ENCODE measurements at regions not wholly inside any gene's neighbourhood (a gene's known extent, or its start where the extent isn't known, plus 50 kb on each side); places are given as distances from the start of the nearest gene placed in this dataset.
"Not testable (repeated sequence)": the region's sequence is repeated elsewhere in the genome, so short reads cannot be mapped to it uniquely, and the experiment has no call there.

DNA sequence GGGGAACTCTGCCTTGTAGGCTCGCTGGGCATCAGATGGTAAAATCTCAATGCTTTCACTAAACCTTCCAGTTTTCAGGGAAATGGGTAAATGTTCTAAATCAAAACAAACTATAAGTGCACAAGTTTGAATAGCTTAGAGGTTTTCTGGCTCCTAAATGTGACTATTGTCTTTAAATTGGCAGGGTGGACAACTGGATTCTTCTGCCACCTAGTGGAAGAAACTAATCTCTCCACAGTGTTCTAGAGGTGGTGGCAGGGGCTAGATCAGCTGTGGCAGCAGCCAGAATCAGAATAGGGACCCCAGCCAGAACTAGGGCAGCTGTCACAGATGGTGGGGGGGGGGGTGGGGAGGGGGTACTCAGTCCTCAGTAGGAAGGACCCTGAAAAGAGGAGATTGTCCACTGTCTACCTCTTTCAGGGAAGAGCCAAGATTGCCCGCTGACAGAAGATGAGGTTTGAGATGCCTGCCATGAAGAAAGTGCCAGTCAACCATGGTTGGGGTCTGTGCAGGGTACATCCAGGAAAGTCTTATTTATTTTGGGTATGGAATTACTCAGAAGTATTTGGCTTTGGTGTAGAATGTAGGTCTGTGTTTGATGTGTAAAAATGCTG, 201.4 kb downstream of the CCNG2 start:
- H4K20me1 ChIP-seq (ENCODE audit: insufficient read depth), result no peaks in the 10 kb centered on the region
- no peak overlapping the region for H3K4me3 ChIP-seq
- TF ChIP-seq EZH2phosphoT487 (IDR thresholded peaks at IDR 0.05; ENCODE audit: insufficient read depth, low read depth) (no peak), EZH2 (IDR thresholded peaks at IDR 0.05; ENCODE audit: insufficient read depth, poor library complexity, severe bottlenecking) (no peak)
- no peaks in the 10 kb centered on the region for H3K4me1 ChIP-seq (ENCODE audit: insufficient read depth)
- 53% methylated on average over 2 of the region's 2 CpGs for WGBS, 2 experiments (ENCODE audit: low coverage in 1 of 2, low lambda C conversion rate in 2 of 2, missing lambda C conversion rate in 2 of 2)
- no peak overlapping the region for H3K27ac ChIP-seq
- in situ Hi-C loops (cut with MboI), result loop anchor here (5.0 kb wide), 1 partner anchor 116 kb away; no protein-coding TSS in a partner anchor
- peaks cover 27% of the 10 kb centered on the region for H3K27me3 ChIP-seq (replicated peaks; ENCODE audit: insufficient read depth)
- H3K4me2 ChIP-seq (ENCODE audit: unreplicated experiment), result no peak overlapping the region
- no peak overlapping the region for H3K9ac ChIP-seq
- no peaks in the 10 kb centered on the region for H3K36me3 ChIP-seq (ENCODE audit: low read depth)
- H3K9me2 ChIP-seq (ENCODE audit: insufficient read depth), result no peaks in the 10 kb centered on the region
- no peak overlapping the region for H2AFZ ChIP-seq
- no peaks in the 10 kb centered on the region for H3K79me2 ChIP-seq (ENCODE audit: insufficient read depth)
- H3K9me3 ChIP-seq (ENCODE audit: low read depth), result no peaks in the 10 kb centered on the region
- H3F3A ChIP-seq (ENCODE audit: insufficient read depth), result no peaks in the 10 kb centered on the region
- DNase-seq, result peak; percentile 71

DNA sequence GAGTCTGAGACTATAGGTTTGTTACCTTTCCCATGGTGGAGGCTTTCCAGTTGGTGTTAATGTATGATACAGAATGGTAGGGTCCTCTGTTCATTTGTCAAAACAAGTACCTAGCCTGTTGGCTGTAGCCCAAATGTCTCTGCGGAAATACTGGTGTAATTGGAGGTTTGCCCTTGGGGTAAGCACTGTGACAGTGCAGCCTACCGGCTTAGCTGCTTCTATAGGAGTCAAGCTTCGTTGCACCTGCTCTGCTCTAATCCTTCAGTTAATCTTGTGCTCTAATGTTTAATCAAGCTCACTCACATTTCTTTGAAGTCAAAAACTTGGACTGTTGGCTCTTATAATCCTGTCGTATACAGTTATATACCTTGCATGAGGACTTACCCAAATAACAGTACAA, 203.4 kb downstream of the CCNG2 start:
- Histone ChIP-seq H3K4me3 (no peak overlapping the region), H3F3A (ENCODE audit: insufficient read depth) (no peaks in the 10 kb centered on the region), H3K27ac (no peak overlapping the region), H3K9ac (no peak overlapping the region), H3K9me2 (ENCODE audit: insufficient read depth) (no peaks in the 10 kb centered on the region), H3K27me3 (replicated peaks; ENCODE audit: insufficient read depth) (peaks cover 43% of the 10 kb centered on the region), H3K79me2 (ENCODE audit: insufficient read depth) (no peaks in the 10 kb centered on the region), H3K4me1 (ENCODE audit: insufficient read depth) (no peaks in the 10 kb centered on the region), H3K9me3 (ENCODE audit: low read depth) (no peaks in the 10 kb centered on the region), H2AFZ (no peak overlapping the region), H3K4me2 (ENCODE audit: unreplicated experiment) (no peak overlapping the region), H4K20me1 (ENCODE audit: insufficient read depth) (no peaks in the 10 kb centered on the region), H3K36me3 (ENCODE audit: low read depth) (no peaks in the 10 kb centered on the region)
- TF ChIP-seq EZH2phosphoT487 (IDR thresholded peaks at IDR 0.05; ENCODE audit: insufficient read depth, low read depth), result no peak
- no peak for TF ChIP-seq EZH2 (IDR thresholded peaks at IDR 0.05; ENCODE audit: insufficient read depth, poor library complexity, severe bottlenecking)
- in situ Hi-C loops (cut with MboI), result no loop called here
- no peak for DNase-seq
- WGBS, 2 experiments (ENCODE audit: low coverage in 1 of 2, low lambda C conversion rate in 2 of 2, missing lambda C conversion rate in 2 of 2), result 86 to 88% methylated on average over 4 of the region's 4 CpGs

DNA sequence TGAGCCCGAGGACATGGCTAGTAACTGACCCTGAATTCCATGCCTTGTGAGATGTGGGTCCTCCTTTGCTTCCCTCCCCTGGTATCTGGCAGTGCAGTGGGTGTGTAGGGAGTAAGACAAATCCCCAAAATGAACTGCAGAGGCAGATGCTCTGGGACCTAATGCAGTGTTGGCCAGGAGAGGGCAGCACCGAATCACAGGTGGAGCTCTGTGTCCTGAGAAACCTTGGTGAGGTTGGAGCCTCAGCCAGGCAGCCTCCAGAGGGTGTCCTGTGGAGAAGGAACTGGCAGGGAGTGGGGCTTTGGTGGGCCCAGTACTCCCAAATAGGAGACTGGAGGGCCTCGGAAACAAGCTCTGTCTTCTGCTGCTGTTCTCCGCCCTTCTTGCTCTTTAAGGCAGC, 209.9 kb downstream of the CCNG2 start:
- H4K20me1 ChIP-seq (ENCODE audit: insufficient read depth); H3K9me3 ChIP-seq (ENCODE audit: low read depth); H3K4me3 ChIP-seq; DNase-seq; in situ Hi-C loops (cut with MboI); H3K4me1 ChIP-seq (ENCODE audit: insufficient read depth); H3K9ac ChIP-seq; H3K36me3 ChIP-seq (ENCODE audit: low read depth); H3K27ac ChIP-seq; H3K4me2 ChIP-seq (ENCODE audit: unreplicated experiment); H3F3A ChIP-seq (ENCODE audit: insufficient read depth); H2AFZ ChIP-seq; H3K9me2 ChIP-seq (ENCODE audit: insufficient read depth); H3K79me2 ChIP-seq (ENCODE audit: insufficient read depth): not testable (repeated sequence)
- H3K27me3 ChIP-seq (replicated peaks; ENCODE audit: insufficient read depth), result peaks cover 48% of the 10 kb centered on the region
- WGBS, 2 experiments (ENCODE audit: low coverage in 1 of 2, low lambda C conversion rate in 2 of 2, missing lambda C conversion rate in 2 of 2), result 41 to 46% methylated on average over 3 of the region's 4 CpGs

DNA sequence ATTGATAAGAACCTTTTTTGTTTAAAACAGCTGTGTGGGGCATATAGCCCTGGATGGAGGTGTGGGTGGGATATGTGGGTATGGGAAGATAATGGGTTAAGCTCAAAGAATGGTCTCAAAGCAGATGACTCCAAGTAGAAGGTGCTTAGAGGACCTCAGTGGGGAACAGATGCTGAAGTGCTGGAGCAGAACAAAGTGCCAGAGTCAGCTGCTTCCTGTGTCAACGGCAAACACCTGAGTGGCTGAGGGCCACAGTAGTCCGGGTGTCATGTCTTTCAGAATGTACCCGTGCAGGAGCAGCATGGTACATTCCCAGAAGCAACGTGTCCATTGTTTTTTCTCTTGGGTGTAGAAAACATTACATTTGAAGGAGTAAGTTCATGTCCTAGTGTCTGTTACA, 210.6 kb downstream of the CCNG2 start:
- TF ChIP-seq EZH2 (IDR thresholded peaks at IDR 0.05; ENCODE audit: insufficient read depth, poor library complexity, severe bottlenecking) (no peak), EZH2phosphoT487 (IDR thresholded peaks at IDR 0.05; ENCODE audit: insufficient read depth, low read depth) (no peak)
- Histone ChIP-seq H3K4me2 (ENCODE audit: unreplicated experiment) (no peak overlapping the region), H4K20me1 (ENCODE audit: insufficient read depth) (no peaks in the 10 kb centered on the region), H3K4me3 (no peak overlapping the region), H3K9ac (no peak overlapping the region), H3K9me3 (ENCODE audit: low read depth) (no peaks in the 10 kb centered on the region), H3F3A (ENCODE audit: insufficient read depth) (no peaks in the 10 kb centered on the region), H3K4me1 (ENCODE audit: insufficient read depth) (no peaks in the 10 kb centered on the region), H3K36me3 (ENCODE audit: low read depth) (no peaks in the 10 kb centered on the region), H2AFZ (no peak overlapping the region), H3K27ac (no peak overlapping the region), H3K9me2 (ENCODE audit: insufficient read depth) (no peaks in the 10 kb centered on the region), H3K27me3 (replicated peaks; ENCODE audit: insufficient read depth) (peaks cover 49% of the 10 kb centered on the region), H3K79me2 (ENCODE audit: insufficient read depth) (no peaks in the 10 kb centered on the region)
- 30 to 34% methylated on average over 4 of the region's 4 CpGs for WGBS, 2 experiments (ENCODE audit: low coverage in 1 of 2, low lambda C conversion rate in 2 of 2, missing lambda C conversion rate in 2 of 2)
- DNase-seq, result no peak
- in situ Hi-C loops (cut with MboI), result no loop called here

DNA sequence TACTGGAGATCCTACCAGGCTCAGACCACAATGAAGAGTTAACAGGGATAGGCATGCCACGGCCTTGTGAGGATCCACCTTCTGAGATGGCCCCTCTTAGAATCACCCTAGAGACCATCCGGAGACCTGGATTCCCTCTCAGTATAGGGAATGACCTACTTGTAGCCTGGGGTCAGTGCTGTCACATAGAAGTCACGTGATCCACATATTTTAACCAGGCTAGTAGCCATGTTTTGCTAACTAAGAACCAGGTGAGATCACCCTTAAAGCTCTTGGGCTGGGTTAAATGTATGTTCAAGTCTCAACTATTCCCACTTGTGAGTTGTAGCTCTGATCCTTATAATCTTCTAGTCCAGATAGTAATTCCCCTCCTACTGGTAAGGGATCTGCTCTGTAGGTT, 215.4 kb downstream of the CCNG2 start:
- no peaks in the 10 kb centered on the region for H3K36me3 ChIP-seq (ENCODE audit: low read depth)
- peaks cover 51% of the 10 kb centered on the region for H3K27me3 ChIP-seq (replicated peaks; ENCODE audit: insufficient read depth)
- H2AFZ ChIP-seq, result no peak overlapping the region
- no peak overlapping the region for H3K4me2 ChIP-seq (ENCODE audit: unreplicated experiment)
- no peak overlapping the region for H3K4me3 ChIP-seq
- no peaks in the 10 kb centered on the region for H3F3A ChIP-seq (ENCODE audit: insufficient read depth)
- no peaks in the 10 kb centered on the region for H3K4me1 ChIP-seq (ENCODE audit: insufficient read depth)
- no peak for DNase-seq
- in situ Hi-C loops (cut with MboI), result no loop called here
- WGBS, 2 experiments (ENCODE audit: low coverage in 1 of 2, low lambda C conversion rate in 2 of 2, missing lambda C conversion rate in 2 of 2), result 36 to 39% methylated on average over 3 of the region's 3 CpGs
- H3K9ac ChIP-seq, result no peak overlapping the region
- no peaks in the 10 kb centered on the region for H3K79me2 ChIP-seq (ENCODE audit: insufficient read depth)
- TF ChIP-seq EZH2phosphoT487 (IDR thresholded peaks at IDR 0.05; ENCODE audit: insufficient read depth, low read depth) (no peak), EZH2 (IDR thresholded peaks at IDR 0.05; ENCODE audit: insufficient read depth, poor library complexity, severe bottlenecking) (no peak)
- H3K9me2 ChIP-seq (ENCODE audit: insufficient read depth), result no peaks in the 10 kb centered on the region
- H3K27ac ChIP-seq, result no peak overlapping the region
- no peaks in the 10 kb centered on the region for H3K9me3 ChIP-seq (ENCODE audit: low read depth)
- H4K20me1 ChIP-seq (ENCODE audit: insufficient read depth), result no peaks in the 10 kb centered on the region

All from GM23248 (cell line).